Activated naive CD8-positive, alpha-beta T cell treated with anti-CD3 and anti-CD28 coated beads, Interleukin-2, amount 10 ng/mL, durations not matched to agents 7 days and 5 days (primary cell): ENCODE measurements at regions not wholly inside any gene's neighbourhood (a gene's known extent, or its start where the extent isn't known, plus 50 kb on each side); places are given as distances from the start of the nearest gene placed in this dataset.

Experiments
- ATAC-seq: fragments of 150-1000 bp; cut with Tn5 transposase; one replicate; pipeline ENCODE4 v1.10.0; 2021; ENCODE audit warnings: low read depth, moderate library complexity
- POLR2A ChIA-PET: fragments of 350-600 bp; sonication (Branson Sonifier 250); formaldehyde crosslinking; loops from one replicate; lab custom pipeline; 2021; ENCODE audit warnings: antibody characterized with exemption; lab: Charles Lee
- DNase-seq: peaks from one replicate; pipeline ENCODE4 v3.0.0; 2021
- H3K27ac Mint-ChIP-seq: one replicate; pipeline ENCODE4 v1.8.0; 2022; ENCODE audit warnings: mild to moderate bottlenecking, mixed read lengths
- H3K27me3 Mint-ChIP-seq: one replicate; pipeline ENCODE4 v1.8.0; 2022; ENCODE audit warnings: mild to moderate bottlenecking, moderate library complexity, mixed read lengths
- H3K36me3 Mint-ChIP-seq: one replicate; pipeline ENCODE4 v1.8.0; 2021; ENCODE audit warnings: mild to moderate bottlenecking, mixed read lengths
- H3K4me1 Mint-ChIP-seq: one replicate; pipeline ENCODE4 v1.8.0; 2021; ENCODE audit warnings: mixed read lengths
- H3K4me3 Mint-ChIP-seq: one replicate; pipeline ENCODE4 v1.8.0; 2022; ENCODE audit warnings: mild to moderate bottlenecking, moderate library complexity, mixed read lengths
- H3K9me3 Mint-ChIP-seq: one replicate; pipeline ENCODE4 v1.8.0; 2021; ENCODE audit warnings: mixed read lengths

DNA sequence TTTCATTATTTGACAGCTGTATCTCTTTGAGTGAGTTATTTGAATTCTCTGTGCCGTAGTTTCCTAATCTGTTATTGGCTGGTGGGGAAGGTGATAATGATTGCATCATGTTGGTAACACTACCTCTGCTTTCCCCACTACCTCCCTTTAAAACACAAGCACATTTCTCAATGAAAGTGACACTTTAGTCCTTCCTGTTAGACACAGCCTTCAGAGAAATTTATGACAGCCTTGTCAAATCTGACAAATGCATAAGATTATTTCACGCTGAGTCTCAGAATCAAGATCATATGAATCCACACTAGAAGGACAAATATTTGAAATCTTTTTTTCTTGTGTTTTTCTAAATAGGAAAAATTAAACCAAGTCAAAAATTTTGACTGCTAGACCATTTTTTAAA lies 896.1 kb downstream of the CENPC start:
- POLR2A ChIA-PET = no interaction called here

GRCh38 chr4:66647926-66648325 lies 897.4 kb downstream of the CENPC start:
- Mint-ChIP-seq H3K27me3 (no peaks in the 10 kb centered on the region), H3K4me3 (no peak overlapping the region), H3K9me3 (no peaks in the 10 kb centered on the region), H3K27ac (no peak overlapping the region), H3K4me1 (no peaks in the 10 kb centered on the region), H3K36me3 (no peaks in the 10 kb centered on the region)
- ATAC-seq (no peak), DNase-seq (no peak)
- POLR2A ChIA-PET = no interaction called here

More for the DNA sequence above, 896.1 kb downstream of the CENPC start:
- Mint-ChIP-seq H3K27ac (no peak overlapping the region), H3K27me3 (no peaks in the 10 kb centered on the region), H3K4me1 (no peaks in the 10 kb centered on the region), H3K9me3 (no peaks in the 10 kb centered on the region), H3K36me3 (no peaks in the 10 kb centered on the region), H3K4me3 (no peak overlapping the region)
- DNase-seq (no peak), ATAC-seq (no peak)

GRCh38 chr4:66647476-66647875 lies 897.8 kb downstream of the CENPC start:
- Mint-ChIP-seq H3K27me3 (no peaks in the 10 kb centered on the region), H3K27ac (no peak overlapping the region), H3K9me3 (no peaks in the 10 kb centered on the region), H3K4me3 (no peak overlapping the region), H3K4me1 (no peaks in the 10 kb centered on the region), H3K36me3 (no peaks in the 10 kb centered on the region)
- POLR2A ChIA-PET = no interaction called here
- DNase-seq (no peak), ATAC-seq (no peak)

DNA sequence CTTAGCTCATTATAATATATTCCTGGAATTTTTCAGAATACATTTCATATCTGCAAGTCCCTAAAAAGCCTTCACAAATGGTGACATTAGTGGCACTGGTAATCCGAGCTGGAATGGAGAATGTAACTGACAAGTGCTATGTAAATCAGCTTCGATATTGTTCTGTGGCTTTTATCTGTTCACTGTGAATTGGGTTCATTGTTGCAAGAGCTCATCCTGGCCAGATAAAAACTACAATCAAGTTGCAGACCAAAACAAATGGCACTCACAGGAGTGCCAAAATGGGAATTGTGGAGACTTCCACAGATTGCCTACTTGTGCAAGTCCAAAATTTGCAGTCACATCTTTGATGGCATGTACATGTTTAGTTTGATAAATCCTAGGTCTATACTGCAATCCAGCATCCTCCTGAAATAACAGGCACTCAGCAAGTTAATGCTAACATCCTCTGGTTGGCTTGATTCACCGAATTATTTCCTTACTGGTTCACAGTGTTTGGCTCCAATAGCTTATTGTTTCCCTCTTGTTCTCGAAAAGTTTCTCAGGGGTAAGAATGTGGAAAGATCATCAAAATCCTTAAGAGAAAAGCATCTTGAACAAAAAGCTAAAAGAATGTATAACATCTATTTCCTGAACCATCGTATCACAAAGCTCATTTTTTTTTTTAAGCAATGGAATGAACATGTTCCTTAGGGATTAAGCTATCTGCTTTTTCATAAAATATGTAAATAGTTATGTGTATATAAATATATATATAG lies 904.9 kb downstream of the CENPC start:
- POLR2A ChIA-PET = no interaction called here

DNA sequence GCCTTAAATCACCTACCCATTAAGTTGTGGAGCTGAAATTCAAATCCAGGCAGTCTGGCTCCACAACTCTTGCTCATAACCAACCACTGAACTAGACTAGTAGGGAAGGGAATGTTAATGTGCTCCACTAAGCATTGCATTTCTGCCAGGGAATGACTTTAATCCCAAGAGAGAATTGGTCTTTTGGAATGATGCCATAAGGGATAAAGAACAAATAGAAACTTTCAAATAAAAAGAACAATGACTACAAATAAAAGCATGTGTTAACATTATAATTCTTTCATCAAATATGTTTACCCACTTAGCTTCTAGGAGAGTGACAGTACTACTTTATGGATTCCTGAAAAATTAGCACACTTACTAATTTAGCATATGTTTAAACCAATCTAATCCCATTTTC lies 905.9 kb downstream of the CENPC start:
- Mint-ChIP-seq H3K36me3 (no peaks in the 10 kb centered on the region), H3K27me3 (no peaks in the 10 kb centered on the region), H3K4me3 (no peak overlapping the region), H3K27ac (no peak overlapping the region), H3K9me3 (no peaks in the 10 kb centered on the region), H3K4me1 (no peaks in the 10 kb centered on the region)
- ATAC-seq (no peak), DNase-seq (no peak)
- POLR2A ChIA-PET = no interaction called here

More for the DNA sequence above, 904.9 kb downstream of the CENPC start:
- Mint-ChIP-seq H3K4me1 (no peaks in the 10 kb centered on the region), H3K4me3 (no peak overlapping the region), H3K27ac (no peak overlapping the region), H3K36me3 (no peaks in the 10 kb centered on the region), H3K9me3 (no peaks in the 10 kb centered on the region), H3K27me3 (no peaks in the 10 kb centered on the region)
- ATAC-seq (no peak), DNase-seq (no peak)

- DNase-seq (no peak), ATAC-seq (no peak)
- Mint-ChIP-seq H3K9me3 (no peaks in the 10 kb centered on the region), H3K4me3 (no peak overlapping the region), H3K27me3 (no peaks in the 10 kb centered on the region), H3K27ac (no peak overlapping the region), H3K36me3 (no peaks in the 10 kb centered on the region), H3K4me1 (no peaks in the 10 kb centered on the region)
- POLR2A ChIA-PET = no interaction called here
Measured at GRCh38 chr4:66636349-66636748, 909.0 kb downstream of the CENPC start.

DNA sequence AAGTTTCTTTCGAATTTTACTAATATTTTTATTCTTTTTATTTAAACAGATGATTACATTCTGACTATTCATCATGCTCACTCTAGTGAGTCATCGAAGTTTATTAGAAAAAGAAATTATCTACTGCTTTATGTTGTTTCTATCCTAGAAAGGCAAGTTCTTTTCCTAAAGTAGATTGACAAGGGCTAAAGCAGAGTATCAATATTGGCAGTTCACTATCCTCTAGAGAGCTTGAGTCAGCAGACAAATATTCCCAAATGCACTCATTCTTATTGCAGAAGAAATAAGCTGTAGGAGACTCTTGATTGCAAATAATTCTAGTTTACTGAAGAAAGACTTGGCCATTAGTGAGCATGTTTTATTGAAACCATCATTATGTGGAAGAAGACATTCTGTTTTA lies 911.8 kb downstream of the CENPC start:
- H3K27ac Mint-ChIP-seq = no peak overlapping the region
- ATAC-seq = no peak
- no peaks in the 10 kb centered on the region for H3K9me3 Mint-ChIP-seq
- POLR2A ChIA-PET = no interaction called here
- no peak overlapping the region for H3K4me3 Mint-ChIP-seq
- no peaks in the 10 kb centered on the region for H3K4me1 Mint-ChIP-seq
- H3K36me3 Mint-ChIP-seq = no peaks in the 10 kb centered on the region
- no peaks in the 10 kb centered on the region for H3K27me3 Mint-ChIP-seq
- DNase-seq = no peak

- no peak for DNase-seq
- Mint-ChIP-seq H3K36me3 (no peaks in the 10 kb centered on the region), H3K9me3 (no peaks in the 10 kb centered on the region), H3K27me3 (no peaks in the 10 kb centered on the region), H3K27ac (no peak overlapping the region), H3K4me3 (no peak overlapping the region), H3K4me1 (no peaks in the 10 kb centered on the region)
- POLR2A ChIA-PET = no interaction called here
- ATAC-seq = no peak
Measured at GRCh38 chr4:66629927-66630326, 915.4 kb downstream of the CENPC start.

GRCh38 chr4:66628146-66628545 lies 917.2 kb downstream of the CENPC start:
- Mint-ChIP-seq H3K36me3 (no peaks in the 10 kb centered on the region), H3K27ac (no peak overlapping the region), H3K27me3 (no peaks in the 10 kb centered on the region), H3K9me3 (no peaks in the 10 kb centered on the region), H3K4me3 (no peak overlapping the region), H3K4me1 (no peaks in the 10 kb centered on the region)
- no peak for ATAC-seq
- DNase-seq = no peak
- POLR2A ChIA-PET = no interaction called here

- DNase-seq (no peak), ATAC-seq (no peak)
- Mint-ChIP-seq H3K36me3 (no peaks in the 10 kb centered on the region), H3K27me3 (no peaks in the 10 kb centered on the region), H3K9me3 (no peaks in the 10 kb centered on the region), H3K27ac (no peak overlapping the region), H3K4me3 (no peak overlapping the region), H3K4me1 (no peaks in the 10 kb centered on the region)
- POLR2A ChIA-PET = no interaction called here
Measured at GRCh38 chr4:66625480-66625879, 919.8 kb downstream of the CENPC start.

GRCh38 chr4:66613591-66613990 lies 931.7 kb downstream of the CENPC start:
- DNase-seq (no peak), ATAC-seq (no peak)
- no peaks in the 10 kb centered on the region for H3K4me1 Mint-ChIP-seq
- no peaks in the 10 kb centered on the region for H3K27me3 Mint-ChIP-seq
- no peaks in the 10 kb centered on the region for H3K36me3 Mint-ChIP-seq
- peaks cover 10% of the 10 kb centered on the region for H3K9me3 Mint-ChIP-seq
- no peak overlapping the region for H3K4me3 Mint-ChIP-seq
- POLR2A ChIA-PET = no interaction called here
- H3K27ac Mint-ChIP-seq = no peak overlapping the region

GRCh38 chr4:66609014-66609413 lies 936.3 kb downstream of the CENPC start:
- no peaks in the 10 kb centered on the region for H3K36me3 Mint-ChIP-seq
- DNase-seq (no peak), ATAC-seq (no peak)
- H3K27ac Mint-ChIP-seq = no peak overlapping the region
- H3K4me1 Mint-ChIP-seq = no peaks in the 10 kb centered on the region
- no peak overlapping the region for H3K4me3 Mint-ChIP-seq
- peaks cover 1% of the 10 kb centered on the region for H3K9me3 Mint-ChIP-seq
- POLR2A ChIA-PET = no interaction called here
- H3K27me3 Mint-ChIP-seq = no peaks in the 10 kb centered on the region

GRCh38 chr4:66606908-66607307 lies 936.6 kb upstream of the EPHA5 start:
- Mint-ChIP-seq H3K4me1 (no peaks in the 10 kb centered on the region), H3K27me3 (no peaks in the 10 kb centered on the region), H3K36me3 (no peaks in the 10 kb centered on the region), H3K27ac (no peak overlapping the region), H3K9me3 (peaks cover 1% of the 10 kb centered on the region), H3K4me3 (no peak overlapping the region)
- DNase-seq (no peak), ATAC-seq (no peak)
- POLR2A ChIA-PET = no interaction called here

DNA sequence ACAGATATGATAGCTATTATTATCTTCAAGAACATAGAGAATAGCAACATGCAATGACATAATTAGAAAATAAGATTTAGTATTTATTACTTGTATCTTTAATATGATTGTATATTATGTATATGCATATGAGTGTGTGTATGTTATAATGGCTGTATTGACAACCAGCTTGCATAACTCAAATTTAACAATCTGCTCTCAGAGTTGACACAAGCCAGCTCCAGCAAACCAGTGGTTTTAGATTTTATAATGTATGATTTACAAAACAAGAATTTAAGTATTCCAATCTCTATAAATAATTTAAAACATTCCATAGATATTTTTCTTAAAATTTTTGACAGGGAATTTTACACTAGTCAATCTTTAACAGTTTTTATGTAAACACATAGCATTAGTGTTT lies 935.9 kb upstream of the EPHA5 start:
- no peak for ATAC-seq
- H3K27me3 Mint-ChIP-seq = no peaks in the 10 kb centered on the region
- peaks cover 1% of the 10 kb centered on the region for H3K9me3 Mint-ChIP-seq
- H3K4me1 Mint-ChIP-seq = no peaks in the 10 kb centered on the region
- no peaks in the 10 kb centered on the region for H3K36me3 Mint-ChIP-seq
- POLR2A ChIA-PET = no interaction called here
- no peak overlapping the region for H3K4me3 Mint-ChIP-seq
- no peak overlapping the region for H3K27ac Mint-ChIP-seq
- DNase-seq = no peak
